Natural killer cell (primary cell): ENCODE measurements at regions not wholly inside any gene's neighbourhood (a gene's known extent, or its start where the extent isn't known, plus 50 kb on each side); places are given as distances from the start of the nearest gene placed in this dataset.

Experiments
- ATAC-seq, 3 donors: fragments of 150-1000 bp in 2 of 3; fragments of 200-7000 bp in 1 of 3; cut with Tn5 transposase; 1 replicate in 1 of 3; 2 replicates in 2 of 3; pipeline ENCODE4 v1.10.0; 2021; ENCODE audit warnings: mild to moderate bottlenecking in 2 of 3, moderate library complexity in 2 of 3
- DNase-seq, 2 donors: peaks; one replicate each; pipeline versions ENCODE4 v3.0.0 to v3.0.0-alpha.2; 2013 to 2021; ENCODE audit warnings: mixed read lengths in 1 of 2
- H3K27ac ChIP-seq: one replicate; pipeline ENCODE4 v1.5.1; 2013; ENCODE audit warnings: mild to moderate bottlenecking, low read length
- H3K27me3 ChIP-seq: one replicate; pipeline ENCODE4 v1.6.1; 2013; ENCODE audit warnings: low read length; ENCODE audit not compliant: control insufficient read depth, insufficient read depth
- H3K36me3 ChIP-seq: one replicate; pipeline ENCODE4 v1.6.1; 2013; ENCODE audit warnings: low read length; ENCODE audit not compliant: control insufficient read depth, insufficient read depth
- H3K4me1 ChIP-seq: one replicate; pipeline ENCODE4 v1.6.1; 2013; ENCODE audit warnings: low read length; ENCODE audit not compliant: control insufficient read depth, insufficient read depth
- H3K4me3 ChIP-seq: one replicate; pipeline ENCODE4 v1.5.1; 2013; ENCODE audit warnings: low read length
- H3K9me3 ChIP-seq: one replicate; pipeline ENCODE4 v1.6.1; 2013; ENCODE audit warnings: low read length; ENCODE audit not compliant: control insufficient read depth, insufficient read depth
- H3K27ac Mint-ChIP-seq, 2 donors: one replicate each; pipeline ENCODE4 v1.8.0; 2022; ENCODE audit warnings: mild to moderate bottlenecking in 2 of 2, mixed read lengths in 2 of 2, moderate library complexity in 1 of 2
- H3K27me3 Mint-ChIP-seq, 2 donors: one replicate each; pipeline ENCODE4 v1.8.0; 2022; ENCODE audit warnings: low read depth in 2 of 2, mixed read lengths in 2 of 2
- H3K36me3 Mint-ChIP-seq: one replicate; pipeline ENCODE4 v1.8.0; 2022; ENCODE audit warnings: mixed read lengths
- H3K4me1 Mint-ChIP-seq, 2 donors: one replicate each; pipeline ENCODE4 v1.8.0; 2022; ENCODE audit warnings: mixed read lengths in 2 of 2
- H3K4me3 Mint-ChIP-seq: one replicate; pipeline ENCODE4 v1.8.0; 2022; ENCODE audit warnings: mild to moderate bottlenecking, moderate library complexity, mixed read lengths
- H3K9me3 Mint-ChIP-seq, 2 donors: one replicate each; pipeline ENCODE4 v1.8.0; 2022; ENCODE audit warnings: mixed read lengths in 2 of 2
- WGBS: methylation state at CpG from one replicate; pipeline ENCODE4 v1.1.7; 2013; ENCODE audit warnings: missing lambda C conversion rate; ENCODE audit not compliant: insufficient coverage; 5-methylcytosine and 5-hydroxymethylcytosine counted together
- intact Hi-C: fragments of 100-400 bp; cut with micrococcal nuclease; formaldehyde crosslinking; loops from one replicate; pipeline ENCODE4 v1.14.2; 2022
- TF ChIP-seq, protein P1 (sequence below): fragments of 200-600 bp; IDR thresholded peaks from one replicate; pipeline ENCODE4 v1.8.0; 2022; ENCODE audit warnings: antibody characterized with exemption

DNA sequence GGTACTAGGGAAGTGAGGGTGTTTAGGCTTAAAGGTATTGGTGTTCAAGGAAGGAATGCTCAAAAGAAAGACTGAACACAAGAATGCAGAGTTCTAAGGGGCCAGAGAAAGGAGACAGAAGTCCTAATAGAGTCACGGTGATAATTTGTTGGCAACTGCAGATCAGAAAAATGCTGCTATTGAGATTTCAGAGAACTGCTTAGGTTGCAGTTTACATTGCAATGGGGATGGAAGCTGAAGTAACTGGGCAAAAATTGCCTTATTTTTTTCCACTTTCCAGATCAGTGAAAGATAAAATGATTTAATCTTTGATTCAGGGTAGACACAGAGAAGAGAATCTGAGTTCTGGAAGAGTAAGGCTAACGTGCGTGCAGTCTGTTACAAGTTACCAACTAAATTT is 199.8 kb downstream of the SQOR start:
- no peaks in the 10 kb centered on the region for H3K27me3 ChIP-seq
- Mint-ChIP-seq H3K4me1 (no peaks in the 10 kb centered on the region), H3K9me3 (peaks cover 0 to 2% of the 10 kb centered on the region in 2 donors), H3K27ac (no peak overlapping the region), H3K36me3 (no peaks in the 10 kb centered on the region), H3K27me3 (no peaks in the 10 kb centered on the region), H3K4me3 (no peak overlapping the region)
- no peaks in the 10 kb centered on the region for H3K36me3 ChIP-seq
- 95% methylated on average over 1 of the region's 3 CpGs for WGBS
- H3K4me1 ChIP-seq: no peaks in the 10 kb centered on the region
- H3K4me3 ChIP-seq: no peak overlapping the region
- intact Hi-C loops: no loop called here
- ATAC-seq (no peak), DNase-seq (no peak)
- TF ChIP-seq, protein P1, sequence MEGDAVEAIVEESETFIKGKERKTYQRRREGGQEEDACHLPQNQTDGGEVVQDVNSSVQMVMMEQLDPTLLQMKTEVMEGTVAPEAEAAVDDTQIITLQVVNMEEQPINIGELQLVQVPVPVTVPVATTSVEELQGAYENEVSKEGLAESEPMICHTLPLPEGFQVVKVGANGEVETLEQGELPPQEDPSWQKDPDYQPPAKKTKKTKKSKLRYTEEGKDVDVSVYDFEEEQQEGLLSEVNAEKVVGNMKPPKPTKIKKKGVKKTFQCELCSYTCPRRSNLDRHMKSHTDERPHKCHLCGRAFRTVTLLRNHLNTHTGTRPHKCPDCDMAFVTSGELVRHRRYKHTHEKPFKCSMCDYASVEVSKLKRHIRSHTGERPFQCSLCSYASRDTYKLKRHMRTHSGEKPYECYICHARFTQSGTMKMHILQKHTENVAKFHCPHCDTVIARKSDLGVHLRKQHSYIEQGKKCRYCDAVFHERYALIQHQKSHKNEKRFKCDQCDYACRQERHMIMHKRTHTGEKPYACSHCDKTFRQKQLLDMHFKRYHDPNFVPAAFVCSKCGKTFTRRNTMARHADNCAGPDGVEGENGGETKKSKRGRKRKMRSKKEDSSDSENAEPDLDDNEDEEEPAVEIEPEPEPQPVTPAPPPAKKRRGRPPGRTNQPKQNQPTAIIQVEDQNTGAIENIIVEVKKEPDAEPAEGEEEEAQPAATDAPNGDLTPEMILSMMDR: no peak
- H3K27ac ChIP-seq: no peak overlapping the region
- no peaks in the 10 kb centered on the region for H3K9me3 ChIP-seq

DNA sequence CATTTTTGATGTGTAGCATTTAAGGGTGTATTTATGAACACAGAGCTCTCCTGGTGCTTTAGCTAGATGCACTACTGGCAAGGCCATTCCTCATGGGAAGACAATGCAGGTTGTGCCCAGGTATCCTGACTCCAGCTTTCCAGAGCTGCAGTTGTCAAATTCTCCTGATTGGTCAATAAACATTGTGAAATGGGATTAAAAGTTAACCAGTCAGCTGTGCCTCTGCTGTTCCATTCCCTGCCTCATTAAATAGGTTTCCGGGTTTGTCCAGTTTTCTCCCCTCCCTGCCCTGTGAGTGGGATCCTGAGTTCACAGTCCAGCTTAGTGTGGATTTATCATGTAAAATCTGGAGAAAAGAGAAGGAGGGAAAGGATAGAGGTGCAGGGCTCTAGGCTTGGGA is 207.3 kb downstream of the SQOR start:
- WGBS: 92% methylated on average over 1 of the region's 1 CpG
- Histone ChIP-seq H3K4me1 (no peaks in the 10 kb centered on the region), H3K9me3 (no peaks in the 10 kb centered on the region), H3K36me3 (no peaks in the 10 kb centered on the region), H3K4me3 (no peak overlapping the region), H3K27me3 (no peaks in the 10 kb centered on the region), H3K27ac (no peak overlapping the region)
- Mint-ChIP-seq H3K36me3 (no peaks in the 10 kb centered on the region), H3K4me1 (no peaks in the 10 kb centered on the region), H3K27ac (no peak overlapping the region), H3K27me3 (peaks cover 2 to 7% of the 10 kb centered on the region in 2 donors), H3K4me3 (no peak overlapping the region), H3K9me3 (peaks cover 0 to 2% of the 10 kb centered on the region in 2 donors)
- ATAC-seq (no peak), DNase-seq (no peak)
- TF ChIP-seq, protein P1: no peak
- intact Hi-C loops: no loop called here

DNA sequence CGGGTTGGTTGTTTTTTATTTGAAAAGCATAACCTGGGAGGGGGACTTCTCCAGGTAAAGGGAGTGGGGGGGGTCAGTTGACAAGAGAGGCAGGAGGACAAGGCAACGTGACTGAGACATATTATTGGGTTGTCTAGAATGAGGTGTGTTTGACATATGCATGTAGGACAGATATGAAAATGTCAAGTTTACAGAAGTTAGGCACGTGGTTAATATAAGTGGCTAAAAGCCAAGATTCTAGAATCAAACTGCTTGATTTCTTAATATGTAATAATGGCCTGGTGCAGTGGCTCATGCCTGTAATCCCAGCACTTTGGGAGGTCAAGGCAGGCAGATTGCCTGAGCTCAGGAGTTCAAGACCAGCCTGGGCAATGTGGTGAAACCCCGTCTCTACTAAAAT is 212.8 kb downstream of the SQOR start:
- Mint-ChIP-seq H3K4me1 (no peaks in the 10 kb centered on the region), H3K27me3 (peaks cover 0 to 14% of the 10 kb centered on the region in 2 donors), H3K36me3 (peaks cover 6% of the 10 kb centered on the region), H3K27ac (no peak overlapping the region), H3K9me3 (peaks cover 3 to 6% of the 10 kb centered on the region in 2 donors), H3K4me3 (no peak overlapping the region)
- Histone ChIP-seq H3K27ac (no peak overlapping the region), H3K9me3 (no peaks in the 10 kb centered on the region), H3K27me3 (no peaks in the 10 kb centered on the region), H3K4me1 (no peaks in the 10 kb centered on the region), H3K36me3 (no peaks in the 10 kb centered on the region), H3K4me3 (no peak overlapping the region)
- no peak for DNase-seq
- TF ChIP-seq, protein P1: no peak
- ATAC-seq: no peak
- intact Hi-C loops: no loop called here
- 79% methylated on average over 4 of the region's 4 CpGs for WGBS

DNA sequence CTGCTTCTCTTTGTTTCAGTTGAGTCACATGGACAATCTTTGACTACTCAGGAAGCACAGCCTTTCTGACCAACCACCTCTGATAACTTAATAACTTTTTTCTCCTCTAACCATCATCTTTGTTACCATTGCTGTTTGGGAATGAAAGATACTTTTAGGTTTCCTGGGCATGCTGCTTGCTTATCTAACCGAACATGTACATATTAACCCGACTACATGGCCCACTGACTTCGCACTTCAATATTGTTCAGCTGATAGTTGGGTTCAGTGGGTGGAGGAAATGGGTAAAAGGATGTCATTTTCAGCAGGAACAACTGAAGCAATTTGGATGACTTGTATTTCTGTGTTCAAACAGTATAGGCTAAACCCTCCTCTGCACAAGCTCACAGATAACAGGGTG is 214.3 kb downstream of the SQOR start:
- Mint-ChIP-seq H3K4me1 (no peaks in the 10 kb centered on the region), H3K9me3 (peaks cover 3 to 6% of the 10 kb centered on the region in 2 donors), H3K27me3 (peaks cover 0 to 11% of the 10 kb centered on the region in 2 donors), H3K27ac (no peak overlapping the region), H3K4me3 (no peak overlapping the region), H3K36me3 (peaks cover 6% of the 10 kb centered on the region)
- H3K4me1 ChIP-seq: no peaks in the 10 kb centered on the region
- no peaks in the 10 kb centered on the region for H3K36me3 ChIP-seq
- 90% methylated on average over 3 of the region's 3 CpGs for WGBS
- no peaks in the 10 kb centered on the region for H3K27me3 ChIP-seq
- no peaks in the 10 kb centered on the region for H3K9me3 ChIP-seq
- no peak overlapping the region for H3K4me3 ChIP-seq
- intact Hi-C loops: no loop called here
- ATAC-seq (no peak), DNase-seq (no peak)
- H3K27ac ChIP-seq: no peak overlapping the region
- TF ChIP-seq, protein P1: no peak
